ENCODE measurements at regions not wholly inside any gene's neighbourhood (a gene's known extent, or its start where the extent isn't known, plus 50 kb on each side); places are given as distances from the start of the nearest gene placed in this dataset.

GRCh38 chr6:23927935-23928334 is 198.1 kb upstream of the NRSN1 start:
- Histone ChIP-seq H3K27me3 (ENCODE audit: control insufficient read depth in 3 of 3, insufficient read depth in 3 of 3, low read length in 2 of 3) (no peaks in the 10 kb centered on the region), H3K36me3 (ENCODE audit: control insufficient read depth in 4 of 4, insufficient read depth in 4 of 4, low read length in 4 of 4) (no peaks in the 10 kb centered on the region), H3K4me3 (no peak overlapping the region), H3K9ac (ENCODE audit: insufficient read depth in 1 of 2, low read length in 2 of 2) (no peak overlapping the region), H3K4me1 (ENCODE audit: control insufficient read depth in 5 of 5, insufficient read depth in 5 of 5, low read length in 5 of 5) (no peaks in the 10 kb centered on the region), H3K9me3 (ENCODE audit: control insufficient read depth in 4 of 4, insufficient read depth in 3 of 4, low read length in 3 of 4) (peaks cover 0 to 2% (median 0%) of the 10 kb centered on the region in 4 donors), H3K27ac (ENCODE audit: low read depth in 1 of 2, low read length in 1 of 2) (no peak overlapping the region)
- no peak for DNase-seq
- ATAC-seq (ENCODE audit: insufficient read depth, low FRiP score) = no peak
- TF ChIP-seq CTCF (IDR thresholded peaks at IDR 0.05; ENCODE audit: control extremely low read depth, extremely low read depth) = no peak
- 95 to 100% methylated on average over 1 of the region's 1 CpG for WGBS, 2 donors

GRCh38 chr6:23929201-23929600 is 196.8 kb upstream of the NRSN1 start:
- Histone ChIP-seq H3K9me3 (ENCODE audit: control insufficient read depth in 4 of 4, insufficient read depth in 3 of 4, low read length in 3 of 4) (peaks cover 0 to 3% (median under 1%) of the 10 kb centered on the region in 4 donors), H3K27ac (ENCODE audit: low read depth in 1 of 2, low read length in 1 of 2) (no peak overlapping the region), H3K4me1 (ENCODE audit: control insufficient read depth in 5 of 5, insufficient read depth in 5 of 5, low read length in 5 of 5) (no peaks in the 10 kb centered on the region), H3K4me3 (no peak overlapping the region), H3K9ac (ENCODE audit: insufficient read depth in 1 of 2, low read length in 2 of 2) (no peak overlapping the region), H3K36me3 (ENCODE audit: control insufficient read depth in 4 of 4, insufficient read depth in 4 of 4, low read length in 4 of 4) (no peaks in the 10 kb centered on the region), H3K27me3 (ENCODE audit: control insufficient read depth in 3 of 3, insufficient read depth in 3 of 3, low read length in 2 of 3) (no peaks in the 10 kb centered on the region)
- TF ChIP-seq CTCF (IDR thresholded peaks at IDR 0.05; ENCODE audit: control extremely low read depth, extremely low read depth) = no peak
- ATAC-seq (ENCODE audit: insufficient read depth, low FRiP score) = no peak
- WGBS, 2 donors = 85 to 88% methylated on average over 3 of the region's 3 CpGs
- DNase-seq = no peak

GRCh38 chr6:23940466-23940865 is 185.5 kb upstream of the NRSN1 start:
- no peaks in the 10 kb centered on the region for H3K9me3 ChIP-seq (ENCODE audit: control insufficient read depth in 4 of 4, insufficient read depth in 3 of 4, low read length in 3 of 4)
- TF ChIP-seq CTCF (IDR thresholded peaks at IDR 0.05; ENCODE audit: control extremely low read depth, extremely low read depth) = no peak
- no peak for ATAC-seq (ENCODE audit: insufficient read depth, low FRiP score)

DNA sequence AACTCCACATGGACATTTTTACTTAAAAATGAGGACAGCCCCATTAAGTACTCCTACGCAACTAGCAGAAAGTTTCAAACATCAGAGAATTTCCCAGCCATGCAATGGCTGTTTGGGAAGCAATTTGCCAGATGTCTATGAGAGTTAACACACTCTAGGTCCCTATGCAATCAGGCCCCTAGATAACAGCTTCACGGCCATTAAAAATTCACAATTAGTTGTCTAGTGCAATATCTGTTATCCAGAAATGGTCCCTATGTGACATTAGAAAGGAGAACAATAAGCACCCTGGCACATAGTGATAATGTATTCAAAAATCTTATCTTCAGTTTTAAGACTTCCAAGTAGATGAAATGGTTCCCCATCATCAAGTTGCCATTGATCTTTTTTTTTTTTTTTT is 174.3 kb upstream of the NRSN1 start:
- Histone ChIP-seq H3K27me3 (ENCODE audit: control insufficient read depth in 3 of 3, insufficient read depth in 3 of 3, low read length in 2 of 3) (no peaks in the 10 kb centered on the region), H3K4me1 (ENCODE audit: control insufficient read depth in 5 of 5, insufficient read depth in 5 of 5, low read length in 5 of 5) (no peaks in the 10 kb centered on the region), H3K9ac (ENCODE audit: insufficient read depth in 1 of 2, low read length in 2 of 2) (no peak overlapping the region), H3K27ac (ENCODE audit: low read depth in 1 of 2, low read length in 1 of 2) (no peak overlapping the region), H3K36me3 (ENCODE audit: control insufficient read depth in 4 of 4, insufficient read depth in 4 of 4, low read length in 4 of 4) (no peaks in the 10 kb centered on the region), H3K9me3 (ENCODE audit: control insufficient read depth in 4 of 4, insufficient read depth in 3 of 4, low read length in 3 of 4) (no peaks in the 10 kb centered on the region), H3K4me3 (no peak overlapping the region)
- 86 to 94% methylated on average over 2 of the region's 2 CpGs for WGBS, 2 donors
- no peak for TF ChIP-seq CTCF (IDR thresholded peaks at IDR 0.05; ENCODE audit: control extremely low read depth, extremely low read depth)
- DNase-seq (no peak), ATAC-seq (ENCODE audit: insufficient read depth, low FRiP score) (no peak)

More at GRCh38 chr6:23940466-23940865, 185.5 kb upstream of the NRSN1 start:
- H3K27ac ChIP-seq (ENCODE audit: low read depth in 1 of 2, low read length in 1 of 2) = no peak overlapping the region
- no peaks in the 10 kb centered on the region for H3K36me3 ChIP-seq (ENCODE audit: control insufficient read depth in 4 of 4, insufficient read depth in 4 of 4, low read length in 4 of 4)
- H3K4me1 ChIP-seq (ENCODE audit: control insufficient read depth in 5 of 5, insufficient read depth in 5 of 5, low read length in 5 of 5) = no peaks in the 10 kb centered on the region
- peak in 1 of 3 donors; percentile 30 for DNase-seq
- no peak overlapping the region for H3K4me3 ChIP-seq
- H3K9ac ChIP-seq (ENCODE audit: insufficient read depth in 1 of 2, low read length in 2 of 2) = no peak overlapping the region
- H3K27me3 ChIP-seq (ENCODE audit: control insufficient read depth in 3 of 3, insufficient read depth in 3 of 3, low read length in 2 of 3) = no peaks in the 10 kb centered on the region

All from lung (tissue), 11 donors.